IMR-90 (cell line): ENCODE measurements at regions not wholly inside any gene's neighbourhood (a gene's known extent, or its start where the extent isn't known, plus 50 kb on each side); places are given as distances from the start of the nearest gene placed in this dataset.

Experiments used
- ATAC-seq: fragments of 200-7000 bp; cut with Tn5 transposase; 2 replicates; pipeline ENCODE4 v1.9.1; 2020; ENCODE audit warnings: low read depth, mild to moderate bottlenecking, moderate library complexity
- BruUV-seq: library from RNA; stranded (reverse); fragments of 400-500 nt; replicated peaks from 2 replicates; lab custom pipeline; 2021; lab: Mats Ljungman, UMichigan
- CTCF ChIA-PET: fragments of 300-600 bp; formaldehyde crosslinking; extraction: SDS; loops from one replicate; lab custom pipeline; 2021; ENCODE audit warnings: antibody characterized with exemption; lab: Yijun Ruan, JAX
- POLR2A ChIA-PET: fragments of 300-600 bp; sonication (Branson Sonifier 250); formaldehyde crosslinking; loops from one replicate; lab custom pipeline; 2022; ENCODE audit warnings: antibody characterized with exemption; ENCODE audit not compliant: unreplicated experiment; lab: Charles Lee
- DNase-seq: peaks from one replicate; pipeline ENCODE4 v3.0.0; 2013
- H2AFZ ChIP-seq: replicated peaks from 2 replicates; pipeline ENCODE3; 2013; ENCODE audit warnings: low read length, mild to moderate bottlenecking; ENCODE audit not compliant: poor library complexity
- H2AK5ac ChIP-seq: 2 replicates; pipeline ENCODE4 v1.6.1; 2013; ENCODE audit warnings: low read depth, low read length, inconsistent platforms
- H2AK9ac ChIP-seq: replicated peaks from 2 replicates; pipeline ENCODE3; 2013; ENCODE audit warnings: mild to moderate bottlenecking, low read depth, low read length, moderate library complexity; ENCODE audit not compliant: poor library complexity
- H2BK120ac ChIP-seq: 2 replicates; pipeline ENCODE4 v1.6.1; 2013; ENCODE audit warnings: low read depth, low read length, inconsistent platforms
- H2BK15ac ChIP-seq: 3 replicates; pipeline ENCODE4 v1.6.1; 2013; ENCODE audit warnings: low read depth, low read length, inconsistent platforms
- H2BK20ac ChIP-seq: 2 replicates; pipeline ENCODE4 v1.6.1; 2013; ENCODE audit warnings: low read depth, mild to moderate bottlenecking, inconsistent platforms, low read length, moderate library complexity
- H2BK5ac ChIP-seq: 2 replicates; pipeline ENCODE4 v1.6.1; 2013; ENCODE audit warnings: mild to moderate bottlenecking, low read depth, low read length, inconsistent platforms; ENCODE audit not compliant: poor library complexity, severe bottlenecking
- H3K14ac ChIP-seq: replicated peaks from 2 replicates; pipeline ENCODE4 v1.6.1; 2013; ENCODE audit warnings: low read depth, low read length, inconsistent platforms
- H3K18ac ChIP-seq: 2 replicates; pipeline ENCODE4 v1.6.1; 2013; ENCODE audit warnings: low read depth, low read length, control low read depth
- H3K23ac ChIP-seq: 2 replicates; pipeline ENCODE4 v1.6.1; 2013; ENCODE audit warnings: low read depth, low read length, inconsistent platforms
- H3K27ac ChIP-seq: 2 replicates; pipeline ENCODE4 v1.5.1; 2013; ENCODE audit warnings: mild to moderate bottlenecking, control low read depth, low read length; ENCODE audit not compliant: insufficient read depth
- H3K27me3 ChIP-seq: 2 replicates; pipeline ENCODE4 v1.6.1; 2013; ENCODE audit warnings: low read length; ENCODE audit not compliant: control insufficient read depth, insufficient read depth
- H3K36me3 ChIP-seq: 2 replicates; pipeline ENCODE4 v1.6.1; 2013; ENCODE audit warnings: low read length, mixed read lengths; ENCODE audit not compliant: control insufficient read depth, insufficient read depth
- H3K4ac ChIP-seq: 2 replicates; pipeline ENCODE4 v1.6.1; 2013; ENCODE audit warnings: low read depth, low read length, inconsistent platforms
- H3K4me1 ChIP-seq: 2 replicates; pipeline ENCODE4 v1.6.1; 2013; ENCODE audit warnings: low read length, mixed read lengths; ENCODE audit not compliant: control insufficient read depth, insufficient read depth
- H3K4me2 ChIP-seq: 2 replicates; pipeline ENCODE4 v1.6.1; 2013; ENCODE audit warnings: low read depth, mild to moderate bottlenecking, control low read depth, low read length, moderate library complexity
- H3K4me3 ChIP-seq: 2 replicates; pipeline ENCODE4 v1.5.1; 2013; ENCODE audit warnings: low read depth, mild to moderate bottlenecking, control low read depth, low read length, moderate library complexity; ENCODE audit not compliant: insufficient read depth
- H3K56ac ChIP-seq: 2 replicates; pipeline ENCODE4 v1.6.1; 2013; ENCODE audit warnings: low read length, inconsistent platforms; ENCODE audit not compliant: insufficient read depth; ENCODE audit errors: extremely low read depth
- H3K79me1 ChIP-seq, 2 experiments: 2 replicates each; pipeline ENCODE4 v1.6.1; 2013; ENCODE audit warnings: low read length in 2 of 2, inconsistent platforms in 1 of 2, low read depth in 1 of 2
- H3K9ac ChIP-seq: 2 replicates; pipeline ENCODE4 v1.6.1; 2013; ENCODE audit warnings: low read depth, low read length, control low read depth
- H3K9me1 ChIP-seq: 2 replicates; pipeline ENCODE4 v1.6.1; 2013; ENCODE audit warnings: low read length, inconsistent platforms; ENCODE audit not compliant: insufficient read depth
- H3K9me3 ChIP-seq: 2 replicates; pipeline ENCODE4 v1.6.1; 2013; ENCODE audit warnings: low read length; ENCODE audit not compliant: control insufficient read depth, insufficient read depth
- H4K20me1 ChIP-seq: 2 replicates; pipeline ENCODE4 v1.6.1; 2013; ENCODE audit warnings: low read length, inconsistent platforms; ENCODE audit not compliant: insufficient read depth
- H4K5ac ChIP-seq: 2 replicates; pipeline ENCODE4 v1.6.1; 2013; ENCODE audit warnings: mild to moderate bottlenecking, low read depth, low read length, control low read depth
- H4K8ac ChIP-seq, 2 experiments: 2 replicates each; pipeline ENCODE4 v1.6.1; 2013; ENCODE audit warnings: low read depth in 2 of 2, low read length in 2 of 2, control low read depth in 1 of 2, inconsistent platforms in 1 of 2
- H4K91ac ChIP-seq: 2 replicates; pipeline ENCODE4 v1.6.1; 2013; ENCODE audit warnings: low read depth, low read length, inconsistent platforms; ENCODE audit not compliant: insufficient read depth
- MAFK ChIP-seq: IDR thresholded peaks from 2 replicates; pipeline ENCODE4 v1.6.1; 2012; ENCODE audit warnings: low read depth, low read length, improper control_type of control experiment
- RCOR1 ChIP-seq: IDR thresholded peaks from 2 replicates; pipeline ENCODE4 v1.6.1; 2012; ENCODE audit warnings: mild to moderate bottlenecking, low read length, improper control_type of control experiment; ENCODE audit not compliant: insufficient replicate concordance
- WGBS, 2 experiments: methylation state at CpG; one replicate each; pipeline versions ENCODE4 v1.1.5 to v1.1.7; 2013; ENCODE audit warnings: missing lambda C conversion rate in 2 of 2; ENCODE audit not compliant: insufficient read length in 1 of 2; ENCODE audit errors: extremely low coverage in 2 of 2; 5-methylcytosine and 5-hydroxymethylcytosine counted together
- dilution Hi-C: fragments of 300-500 bp; cut with HindIII; formaldehyde crosslinking; loops from one replicate; pipeline ENCODE4 v1.14.3; 2018; ENCODE audit warnings: low sequenced_read_pairs; ENCODE audit not compliant: unreplicated experiment
- in situ Hi-C: fragments of 300-500 bp; cut with MboI; formaldehyde crosslinking; loops from 3 replicates; pipeline ENCODE4 v1.14.3; 2019; ENCODE audit warnings: low sequenced_read_pairs, inconsistent platforms, mixed read lengths
- intact Hi-C: fragments of 100-400 bp; cut with micrococcal nuclease; formaldehyde crosslinking; loops from 2 replicates; pipeline ENCODE4 v1.10.0; 2022
- TF ChIP-seq, protein P1 (sequence below): fragments of 150-350 bp; IDR thresholded peaks from 2 replicates; pipeline ENCODE4 v1.6.1; 2017; ENCODE audit warnings: mild to moderate bottlenecking, antibody characterized with exemption, low read length, low read depth

DNA sequence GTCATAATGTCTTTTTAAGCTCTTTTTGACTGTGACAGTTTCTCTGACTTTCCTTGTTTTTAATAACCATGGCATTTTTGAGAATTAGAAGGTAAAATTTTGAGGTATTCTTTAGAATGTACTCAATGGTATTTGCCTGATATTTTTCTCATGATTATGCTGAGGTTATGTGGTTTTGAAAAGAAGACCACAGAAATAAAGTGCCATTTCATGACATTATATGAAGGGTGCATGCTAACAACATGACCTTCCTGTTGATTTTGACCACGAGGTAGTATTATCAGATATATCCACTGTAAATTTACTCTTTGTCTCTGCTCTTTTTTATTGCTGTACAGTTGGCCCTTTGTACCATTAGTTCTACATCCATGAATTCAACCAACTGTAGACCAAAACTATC is 1418.5 kb downstream of the PLA2G4A start:
- no peak overlapping the region for H3K9ac ChIP-seq
- H3K9me3 ChIP-seq = no peaks in the 10 kb centered on the region
- ATAC-seq = no peak
- no TSS peak for BruUV-seq
- intact Hi-C loops (no loop called here), dilution Hi-C loops (no loop called here), in situ Hi-C loops (no loop called here)
- CTCF ChIA-PET = no interaction called here
- H3K4me2 ChIP-seq = no peak overlapping the region
- POLR2A ChIA-PET = no interaction called here
- H4K20me1 ChIP-seq = no peaks in the 10 kb centered on the region
- TF ChIP-seq MAFK (no peak), RCOR1 (no peak)
- TF ChIP-seq, protein P1, sequence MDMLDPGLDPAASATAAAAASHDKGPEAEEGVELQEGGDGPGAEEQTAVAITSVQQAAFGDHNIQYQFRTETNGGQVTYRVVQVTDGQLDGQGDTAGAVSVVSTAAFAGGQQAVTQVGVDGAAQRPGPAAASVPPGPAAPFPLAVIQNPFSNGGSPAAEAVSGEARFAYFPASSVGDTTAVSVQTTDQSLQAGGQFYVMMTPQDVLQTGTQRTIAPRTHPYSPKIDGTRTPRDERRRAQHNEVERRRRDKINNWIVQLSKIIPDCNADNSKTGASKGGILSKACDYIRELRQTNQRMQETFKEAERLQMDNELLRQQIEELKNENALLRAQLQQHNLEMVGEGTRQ = no peak
- peaks cover 2% of the 10 kb centered on the region; the same call in 1 of the 2 replicates for H3K4me1 ChIP-seq
- no peak overlapping the region for H4K5ac ChIP-seq
- no peak overlapping the region for H3K14ac ChIP-seq
- H2AK9ac ChIP-seq = no peak overlapping the region
- no peak overlapping the region for H3K4me3 ChIP-seq
- no peaks in the 10 kb centered on the region for H3K27me3 ChIP-seq
- no peak overlapping the region for H2BK5ac ChIP-seq
- no CpG with 5 or more reads among the region's 1 CpG for WGBS, 2 experiments
- no peaks in the 10 kb centered on the region for H3K36me3 ChIP-seq
- no peaks in the 10 kb centered on the region for H3K79me1 ChIP-seq
- H2AK5ac ChIP-seq = no peak overlapping the region
- H4K91ac ChIP-seq = no peak overlapping the region
- H2AFZ ChIP-seq = no peak overlapping the region
- H4K8ac ChIP-seq = no peak overlapping the region
- H2BK120ac ChIP-seq = no peak overlapping the region
- no peak overlapping the region for H3K4ac ChIP-seq
- no peak for DNase-seq
- no peak overlapping the region for H3K27ac ChIP-seq
- no peak overlapping the region for H2BK15ac ChIP-seq
- no peak overlapping the region for H2BK20ac ChIP-seq
- H3K23ac ChIP-seq = no peak overlapping the region
- no peak overlapping the region for H3K56ac ChIP-seq
- no peaks in the 10 kb centered on the region; the same call in 1 of the 2 replicates for H3K9me1 ChIP-seq
- H3K18ac ChIP-seq = no peak overlapping the region
